ENCODE measurements at regions not wholly inside any gene's neighbourhood (a gene's known extent, or its start where the extent isn't known, plus 50 kb on each side); places are given as distances from the start of the nearest gene placed in this dataset.

- in situ Hi-C loops (cut with HindIII; ENCODE audit: low pct_unique_long_range_greater_than_20kb, low sequenced_read_pairs), result no loop called here
- no peak for DNase-seq (ENCODE audit: low read depth in 1 of 2, low spot score in 1 of 2)
- TF ChIP-seq JUND (IDR thresholded peaks at IDR 0.05; ENCODE audit: low read depth), result no peak
Observed at GRCh38 chr18:37965572-37965970, 400.0 kb upstream of the CELF4 start.

GRCh38 chr18:37964885-37965571, 399.4 kb upstream of the CELF4 start:
- TF ChIP-seq JUND (IDR thresholded peaks at IDR 0.05; ENCODE audit: low read depth), result no peak
- DNase-seq (ENCODE audit: low read depth in 1 of 2, low spot score in 1 of 2), result no peak
- in situ Hi-C loops (cut with HindIII; ENCODE audit: low pct_unique_long_range_greater_than_20kb, low sequenced_read_pairs), result no loop called here

- in situ Hi-C loops (cut with HindIII; ENCODE audit: low pct_unique_long_range_greater_than_20kb, low sequenced_read_pairs), result no loop called here
- no peak for TF ChIP-seq JUND (IDR thresholded peaks at IDR 0.05; ENCODE audit: low read depth)
- DNase-seq (ENCODE audit: low read depth in 1 of 2, low spot score in 1 of 2), result no peak
Observed at GRCh38 chr18:37963837-37964236, 398.2 kb upstream of the CELF4 start.

DNA sequence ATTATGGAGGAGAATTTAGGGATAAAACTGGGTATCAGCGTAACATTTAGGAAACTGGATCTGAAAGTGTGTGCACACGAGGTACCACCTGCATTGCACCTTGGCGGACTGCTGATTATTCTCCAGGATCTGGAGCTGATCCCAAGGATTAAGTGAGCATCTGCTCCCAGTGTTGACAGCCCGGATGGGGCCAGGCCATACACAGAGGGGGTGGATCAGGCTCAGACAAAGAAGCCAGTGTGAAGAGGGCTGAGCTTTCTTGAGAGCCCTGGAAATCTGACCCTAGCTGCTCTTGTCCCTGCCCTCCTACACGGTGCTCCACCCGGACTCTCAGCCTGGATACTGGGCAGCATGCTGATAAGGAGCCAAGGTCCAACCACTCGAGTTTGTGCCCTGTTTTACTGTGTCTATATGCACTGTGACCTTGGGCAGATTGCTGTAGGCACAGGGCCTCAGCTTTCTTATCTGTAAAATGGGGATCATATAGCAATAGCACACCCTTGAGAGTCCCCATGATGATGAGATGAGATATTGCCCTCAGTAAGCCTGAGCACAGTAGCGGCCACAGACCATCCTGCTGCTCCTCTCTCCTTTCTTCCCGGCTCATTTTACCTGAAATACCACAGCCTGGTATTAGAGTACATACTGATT, 396.8 kb upstream of the CELF4 start:
- no peak for DNase-seq (ENCODE audit: low read depth in 1 of 2, low spot score in 1 of 2)
- no peak for TF ChIP-seq JUND (IDR thresholded peaks at IDR 0.05; ENCODE audit: low read depth)
- in situ Hi-C loops (cut with HindIII; ENCODE audit: low pct_unique_long_range_greater_than_20kb, low sequenced_read_pairs), result no loop called here

- no peak for TF ChIP-seq JUND (IDR thresholded peaks at IDR 0.05; ENCODE audit: low read depth)
- DNase-seq (ENCODE audit: low read depth in 1 of 2, low spot score in 1 of 2), result no peak
- in situ Hi-C loops (cut with HindIII; ENCODE audit: low pct_unique_long_range_greater_than_20kb, low sequenced_read_pairs), result no loop called here
Observed at GRCh38 chr18:37958499-37958898, 392.9 kb upstream of the CELF4 start.

DNA sequence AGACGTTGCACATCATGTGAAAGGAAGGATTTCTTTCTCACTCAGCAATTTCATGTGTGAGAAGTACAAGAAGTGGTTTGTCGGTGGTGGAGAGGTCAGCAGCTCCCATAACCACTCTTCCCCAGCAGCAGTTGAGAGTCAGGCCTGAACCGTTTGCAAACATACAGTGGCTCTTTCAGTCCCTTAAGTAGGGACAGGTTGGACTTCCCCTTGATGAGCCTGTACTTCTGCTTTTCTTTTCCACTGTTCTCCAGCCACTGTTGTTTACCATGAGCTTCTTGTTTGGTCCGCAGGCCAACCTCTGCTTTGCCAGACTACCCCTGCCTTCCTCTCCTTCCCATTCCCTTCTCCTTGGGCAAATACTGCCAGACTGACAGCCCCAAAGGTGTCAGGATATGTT, 391.3 kb upstream of the CELF4 start:
- in situ Hi-C loops (cut with HindIII; ENCODE audit: low pct_unique_long_range_greater_than_20kb, low sequenced_read_pairs), result no loop called here
- DNase-seq (ENCODE audit: low read depth in 1 of 2, low spot score in 1 of 2), result no peak
- TF ChIP-seq JUND (IDR thresholded peaks at IDR 0.05; ENCODE audit: low read depth), result no peak

DNA sequence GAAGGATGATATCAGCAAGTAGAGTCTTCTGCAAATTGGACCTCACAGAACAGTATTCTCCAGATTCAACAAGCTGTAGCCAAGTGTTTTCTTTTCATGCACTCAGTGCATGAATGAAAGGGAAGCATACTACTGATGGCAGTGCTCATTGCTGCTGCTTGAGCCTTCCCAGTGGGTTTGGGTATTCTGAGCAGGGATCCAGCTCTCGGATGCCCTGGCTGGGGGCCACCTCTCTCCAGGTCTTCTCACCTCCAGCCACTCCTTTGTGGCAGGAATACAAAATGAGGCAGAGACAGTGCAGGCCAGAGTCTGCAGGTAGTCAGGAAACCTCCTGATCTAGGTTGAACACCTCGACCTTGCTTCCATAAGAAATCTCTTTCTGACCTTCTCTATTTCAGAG, 390.4 kb upstream of the CELF4 start:
- no peak for TF ChIP-seq JUND (IDR thresholded peaks at IDR 0.05; ENCODE audit: low read depth)
- in situ Hi-C loops (cut with HindIII; ENCODE audit: low pct_unique_long_range_greater_than_20kb, low sequenced_read_pairs), result no loop called here
- no peak for DNase-seq (ENCODE audit: low read depth in 1 of 2, low spot score in 1 of 2)

DNA sequence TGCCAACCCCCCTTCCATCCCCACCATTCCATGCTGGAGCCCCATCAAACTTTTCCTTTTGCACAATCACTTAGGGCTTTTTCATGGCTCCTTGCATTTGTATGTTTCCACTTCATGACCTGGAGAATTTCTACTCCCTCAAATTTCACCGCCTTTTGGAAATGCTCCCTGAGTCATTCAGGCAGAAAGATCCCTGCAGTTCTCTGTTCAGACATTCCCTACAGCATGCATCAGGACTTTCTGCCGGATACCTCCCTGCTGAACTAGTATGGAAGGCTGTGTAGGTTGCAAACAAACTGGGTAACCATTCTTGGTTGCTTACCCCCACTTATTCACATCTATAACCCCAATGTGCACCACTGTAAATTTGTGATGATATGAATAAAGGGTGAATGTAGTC, 389.6 kb upstream of the CELF4 start:
- no peak for DNase-seq (ENCODE audit: low read depth in 1 of 2, low spot score in 1 of 2)
- in situ Hi-C loops (cut with HindIII; ENCODE audit: low pct_unique_long_range_greater_than_20kb, low sequenced_read_pairs), result no loop called here
- no peak for TF ChIP-seq JUND (IDR thresholded peaks at IDR 0.05; ENCODE audit: low read depth)

DNA sequence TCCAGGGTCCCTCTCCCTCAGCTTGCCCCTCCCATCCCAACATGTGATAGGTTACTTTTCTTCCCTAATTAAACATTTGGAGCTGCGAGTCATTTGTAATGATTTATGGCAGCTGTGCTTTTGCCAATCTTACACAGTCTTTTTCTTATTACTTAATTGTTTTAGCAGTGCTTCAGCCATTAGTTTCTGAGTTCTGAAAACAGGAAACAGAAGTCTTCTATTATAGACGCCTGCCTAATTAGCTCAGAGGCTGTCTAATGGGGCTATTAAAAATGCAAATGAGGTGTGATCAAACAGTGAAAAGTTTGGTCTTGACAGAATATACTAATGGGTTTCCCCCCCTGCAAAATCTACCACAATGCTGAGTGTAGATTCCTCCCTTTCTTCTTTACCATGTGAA, 388.3 kb upstream of the CELF4 start:
- no peak for DNase-seq (ENCODE audit: low read depth in 1 of 2, low spot score in 1 of 2)
- TF ChIP-seq JUND (IDR thresholded peaks at IDR 0.05; ENCODE audit: low read depth), result no peak
- in situ Hi-C loops (cut with HindIII; ENCODE audit: low pct_unique_long_range_greater_than_20kb, low sequenced_read_pairs), result no loop called here

GRCh38 chr18:37948471-37948870, 382.9 kb upstream of the CELF4 start:
- no peak for TF ChIP-seq JUND (IDR thresholded peaks at IDR 0.05; ENCODE audit: low read depth)
- no peak for DNase-seq (ENCODE audit: low read depth in 1 of 2, low spot score in 1 of 2)
- in situ Hi-C loops (cut with HindIII; ENCODE audit: low pct_unique_long_range_greater_than_20kb, low sequenced_read_pairs), result no loop called here

GRCh38 chr18:37946324-37946723, 380.7 kb upstream of the CELF4 start:
- in situ Hi-C loops (cut with HindIII; ENCODE audit: low pct_unique_long_range_greater_than_20kb, low sequenced_read_pairs), result no loop called here
- TF ChIP-seq JUND (IDR thresholded peaks at IDR 0.05; ENCODE audit: low read depth), result no peak
- no peak for DNase-seq (ENCODE audit: low read depth in 1 of 2, low spot score in 1 of 2)

DNA sequence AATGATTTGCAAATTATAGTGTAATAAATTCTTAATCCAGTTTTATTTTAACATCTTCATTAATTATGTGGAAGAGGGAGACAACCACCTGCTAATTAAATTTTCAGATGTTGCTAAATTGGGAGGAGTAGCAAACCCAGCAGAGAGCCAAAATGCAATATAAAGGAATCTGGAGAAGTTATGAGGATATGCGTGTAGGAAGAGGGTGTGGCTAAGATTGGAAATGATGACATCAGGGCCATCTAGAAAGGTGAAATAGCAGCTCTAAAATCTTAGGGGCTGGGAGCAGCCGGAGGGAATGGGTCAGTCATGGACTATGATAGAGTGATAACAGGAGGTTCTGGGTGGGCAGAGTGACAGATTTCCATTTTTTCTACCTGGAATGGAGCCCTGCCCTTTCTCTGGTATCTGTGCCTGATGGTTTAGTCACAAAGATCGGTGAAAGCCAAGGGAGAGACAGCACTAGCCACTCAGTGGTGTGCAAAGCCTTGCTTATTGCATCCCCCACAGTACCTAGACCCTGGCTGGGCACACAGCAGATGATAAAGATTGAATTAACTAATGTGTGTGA, 379.2 kb upstream of the CELF4 start:
- TF ChIP-seq JUND (IDR thresholded peaks at IDR 0.05; ENCODE audit: low read depth), result no peak
- DNase-seq (ENCODE audit: low read depth in 1 of 2, low spot score in 1 of 2), result no peak
- in situ Hi-C loops (cut with HindIII; ENCODE audit: low pct_unique_long_range_greater_than_20kb, low sequenced_read_pairs), result no loop called here

DNA sequence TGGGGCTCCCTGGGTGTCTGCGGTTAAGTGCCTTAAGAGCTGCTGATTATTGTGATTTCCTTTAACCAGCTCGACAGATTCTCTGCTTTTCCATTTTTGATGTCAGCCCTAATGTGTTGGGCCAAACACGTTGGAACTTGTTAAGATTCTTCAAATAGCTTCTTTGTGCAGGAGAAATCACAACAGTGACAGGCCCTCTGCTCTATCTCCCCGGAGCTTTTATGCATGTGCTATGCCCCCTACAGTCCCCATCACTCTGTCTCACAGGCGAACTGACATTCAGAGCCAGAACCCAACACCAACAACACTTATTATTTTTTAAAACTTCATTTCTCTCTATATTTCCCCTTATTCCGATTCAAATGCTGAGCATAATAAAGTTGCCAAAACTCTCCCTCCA, 371.7 kb upstream of the CELF4 start:
- in situ Hi-C loops (cut with HindIII; ENCODE audit: low pct_unique_long_range_greater_than_20kb, low sequenced_read_pairs), result no loop called here
- no peak for TF ChIP-seq JUND (IDR thresholded peaks at IDR 0.05; ENCODE audit: low read depth)
- DNase-seq (ENCODE audit: low read depth in 1 of 2, low spot score in 1 of 2), result no peak

All from T47D (cell line).